Type B pancreatic cell (in vitro differentiated cells): ENCODE measurements at regions not wholly inside any gene's neighbourhood (a gene's known extent, or its start where the extent isn't known, plus 50 kb on each side); places are given as distances from the start of the nearest gene placed in this dataset.

ENCODE experiments used
- DNase-seq: peaks from one replicate; pipeline ENCODE4 v3.0.0; 2021; ENCODE audit warnings: mixed read lengths; ENCODE audit not compliant: unreplicated experiment; ENCODE audit errors: extremely low spot score
- H3K27ac Mint-ChIP-seq: 2 replicates; pipeline ENCODE4 v1.8.0; 2021; ENCODE audit warnings: mild to moderate bottlenecking, mixed read lengths
- H3K27me3 Mint-ChIP-seq: 2 replicates; pipeline ENCODE4 v1.8.0; 2021; ENCODE audit warnings: mixed read lengths
- H3K36me3 Mint-ChIP-seq: 2 replicates; pipeline ENCODE4 v1.8.0; 2021; ENCODE audit warnings: mixed read lengths
- H3K4me1 Mint-ChIP-seq: one replicate; pipeline ENCODE4 v1.8.0; 2021; ENCODE audit warnings: mixed read lengths; ENCODE audit not compliant: unreplicated experiment
- H3K4me3 Mint-ChIP-seq: 2 replicates; pipeline ENCODE4 v1.8.0; 2021; ENCODE audit warnings: mild to moderate bottlenecking, mixed read lengths
- H3K9me3 Mint-ChIP-seq: 2 replicates; pipeline ENCODE4 v1.8.0; 2021; ENCODE audit warnings: mixed read lengths
- CTCF ChIP-seq: fragments of 200-600 bp; sonication (generic); conservative IDR thresholded peaks from 2 replicates; pipeline ENCODE4 v1.5.0; 2021; ENCODE audit warnings: antibody characterized with exemption, mild to moderate bottlenecking

DNA sequence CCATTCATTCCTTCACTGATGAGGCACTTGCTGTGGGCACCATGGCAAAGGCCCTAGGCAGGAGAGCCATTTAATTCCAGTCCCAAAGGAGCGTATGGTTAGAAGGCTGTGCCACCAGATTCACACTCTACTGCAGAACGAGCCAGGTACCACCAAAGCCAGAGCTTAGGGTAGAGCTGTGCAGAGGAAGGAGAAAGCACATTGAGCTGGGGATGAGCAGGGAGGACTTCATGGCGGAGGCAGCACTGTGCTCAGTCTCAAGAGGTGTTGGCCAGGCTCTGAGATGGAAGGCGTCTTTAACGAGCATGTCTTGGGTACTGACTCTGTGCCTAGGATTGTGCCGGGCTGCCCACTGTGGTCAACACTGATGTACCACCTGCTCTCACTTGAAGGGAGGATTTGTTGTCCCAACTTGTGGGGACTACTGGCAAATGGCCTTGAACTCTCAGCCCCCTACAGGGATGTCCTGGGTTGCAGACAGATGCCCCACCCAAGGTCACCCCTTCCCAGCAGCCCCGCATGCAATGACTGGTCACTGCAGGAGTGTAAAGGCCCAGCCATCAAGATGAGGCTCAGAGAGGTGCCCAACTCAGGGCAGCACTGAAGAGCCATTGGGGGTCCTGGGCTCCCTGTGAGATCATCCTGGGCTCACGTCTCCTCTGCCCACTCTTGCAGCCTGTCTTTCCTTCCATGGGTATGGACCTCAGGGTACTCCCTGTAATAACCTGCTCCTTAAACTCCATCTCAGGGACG is 251.4 kb downstream of the GLI2 start:
- Mint-ChIP-seq H3K27ac (no peak overlapping the region), H3K27me3 (no peaks in the 10 kb centered on the region)

DNA sequence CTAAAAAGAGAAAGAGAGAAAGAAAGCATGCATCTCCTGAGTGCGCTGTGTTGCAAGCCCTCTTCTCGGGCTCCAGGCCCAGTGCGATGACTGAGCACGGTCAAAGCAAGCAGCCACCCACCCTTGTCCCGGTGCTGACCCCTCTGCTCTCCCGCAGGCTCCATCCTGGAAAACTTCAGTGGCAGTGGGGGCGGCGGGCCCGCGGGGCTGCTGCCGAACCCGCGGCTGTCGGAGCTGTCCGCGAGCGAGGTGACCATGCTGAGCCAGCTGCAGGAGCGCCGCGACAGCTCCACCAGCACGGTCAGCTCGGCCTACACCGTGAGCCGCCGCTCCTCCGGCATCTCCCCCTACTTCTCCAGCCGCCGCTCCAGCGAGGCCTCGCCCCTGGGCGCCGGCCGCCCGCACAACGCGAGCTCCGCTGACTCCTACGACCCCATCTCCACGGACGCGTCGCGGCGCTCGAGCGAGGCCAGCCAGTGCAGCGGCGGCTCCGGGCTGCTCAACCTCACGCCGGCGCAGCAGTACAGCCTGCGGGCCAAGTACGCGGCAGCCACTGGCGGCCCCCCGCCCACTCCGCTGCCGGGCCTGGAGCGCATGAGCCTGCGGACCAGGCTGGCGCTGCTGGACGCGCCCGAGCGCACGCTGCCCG is 252.5 kb downstream of the GLI2 start:
- no peak overlapping the region for H3K27ac Mint-ChIP-seq
- no peaks in the 10 kb centered on the region for H3K4me1 Mint-ChIP-seq
- H3K4me3 Mint-ChIP-seq: no peak overlapping the region
- TF ChIP-seq CTCF: no peak
- no peak for DNase-seq
- H3K36me3 Mint-ChIP-seq: peaks cover 14% of the 10 kb centered on the region
- H3K9me3 Mint-ChIP-seq: no peaks in the 10 kb centered on the region
- no peaks in the 10 kb centered on the region for H3K27me3 Mint-ChIP-seq

More for the DNA sequence above, 251.4 kb downstream of the GLI2 start:
- H3K9me3 Mint-ChIP-seq: no peaks in the 10 kb centered on the region
- peaks cover 14% of the 10 kb centered on the region for H3K36me3 Mint-ChIP-seq
- no peak for DNase-seq
- no peak for TF ChIP-seq CTCF
- peaks cover 5% of the 10 kb centered on the region for H3K4me1 Mint-ChIP-seq
- no peak overlapping the region for H3K4me3 Mint-ChIP-seq

DNA sequence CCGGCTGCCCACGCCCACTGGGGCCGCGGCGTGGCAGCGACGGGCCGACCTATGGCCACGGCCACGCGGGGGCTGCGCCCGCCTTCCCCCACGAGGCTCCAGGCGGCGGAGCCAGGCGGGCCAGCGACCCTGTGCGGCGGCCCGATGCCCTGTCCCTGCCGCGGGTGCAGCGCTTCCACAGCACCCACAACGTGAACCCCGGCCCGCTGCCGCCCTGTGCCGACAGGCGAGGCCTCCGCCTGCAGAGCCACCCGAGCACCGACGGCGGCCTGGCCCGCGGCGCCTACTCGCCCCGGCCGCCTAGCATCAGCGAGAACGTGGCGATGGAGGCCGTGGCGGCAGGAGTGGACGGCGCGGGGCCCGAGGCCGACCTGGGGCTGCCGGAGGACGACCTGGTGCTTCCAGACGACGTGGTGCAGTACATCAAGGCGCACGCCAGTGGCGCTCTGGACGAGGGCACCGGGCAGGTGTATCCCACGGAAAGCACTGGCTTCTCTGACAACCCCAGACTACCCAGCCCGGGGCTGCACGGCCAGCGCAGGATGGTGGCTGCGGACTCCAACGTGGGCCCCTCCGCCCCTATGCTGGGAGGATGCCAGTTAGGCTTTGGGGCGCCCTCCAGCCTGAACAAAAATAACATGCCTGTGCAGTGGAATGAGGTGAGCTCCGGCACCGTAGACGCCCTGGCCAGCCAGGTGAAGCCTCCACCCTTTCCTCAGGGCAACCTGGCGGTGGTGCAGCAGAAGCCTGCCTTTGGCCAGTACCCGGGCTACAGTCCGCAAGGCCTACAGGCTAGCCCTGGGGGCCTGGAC is 253.2 kb downstream of the GLI2 start:
- Mint-ChIP-seq H3K27ac (no peak overlapping the region), H3K36me3 (peaks cover 18% of the 10 kb centered on the region), H3K9me3 (no peaks in the 10 kb centered on the region), H3K4me1 (no peaks in the 10 kb centered on the region), H3K4me3 (no peak overlapping the region), H3K27me3 (peaks cover 3% of the 10 kb centered on the region)
- TF ChIP-seq CTCF: no peak
- DNase-seq: peak; percentile 66

- no peak overlapping the region for H3K27ac Mint-ChIP-seq
- no peaks in the 10 kb centered on the region for H3K9me3 Mint-ChIP-seq
- DNase-seq: peak; percentile 63
- H3K4me3 Mint-ChIP-seq: no peak overlapping the region
- TF ChIP-seq CTCF: no peak
- H3K36me3 Mint-ChIP-seq: peaks cover 19% of the 10 kb centered on the region
- peaks cover 6% of the 10 kb centered on the region for H3K27me3 Mint-ChIP-seq
- H3K4me1 Mint-ChIP-seq: no peaks in the 10 kb centered on the region
Measured at GRCh38 chr2:120989512-120990441, 254.1 kb downstream of the GLI2 start.

- Mint-ChIP-seq H3K9me3 (no peaks in the 10 kb centered on the region), H3K27me3 (peaks cover 6% of the 10 kb centered on the region), H3K4me3 (no peak overlapping the region), H3K36me3 (peaks cover 19% of the 10 kb centered on the region), H3K27ac (no peak overlapping the region), H3K4me1 (no peaks in the 10 kb centered on the region)
- DNase-seq: peak; percentile 62
- TF ChIP-seq CTCF: no peak
Measured at GRCh38 chr2:120990451-120990871, 254.8 kb downstream of the GLI2 start.
